ENCODE measurements at regions not wholly inside any gene's neighbourhood (a gene's known extent, or its start where the extent isn't known, plus 50 kb on each side); places are given as distances from the start of the nearest gene placed in this dataset.

GRCh38 chr22:27205492-27206373 is 548.3 kb downstream of the MIAT start:
- no peak for DNase-seq (ENCODE audit: low spot score)

- no peak for DNase-seq (ENCODE audit: low spot score)
Measured at GRCh38 chr22:27206374-27207133, 549.2 kb downstream of the MIAT start.

GRCh38 chr22:27207266-27207665 is 549.9 kb downstream of the MIAT start:
- DNase-seq (ENCODE audit: low spot score) = no peak

- DNase-seq (ENCODE audit: low spot score) = no peak
Measured at GRCh38 chr22:27207907-27208306, 550.5 kb downstream of the MIAT start.

- no peak for DNase-seq (ENCODE audit: low spot score)
Measured at GRCh38 chr22:27210111-27210730, 552.8 kb downstream of the MIAT start.

- DNase-seq (ENCODE audit: low spot score) = no peak
Measured at GRCh38 chr22:27212102-27212501, 554.7 kb downstream of the MIAT start.

GRCh38 chr22:27212617-27213177 is 555.3 kb downstream of the MIAT start:
- DNase-seq (ENCODE audit: low spot score) = no peak

GRCh38 chr22:27213294-27213693 is 555.9 kb downstream of the MIAT start:
- no peak for DNase-seq (ENCODE audit: low spot score)

GRCh38 chr22:27213766-27214581 is 556.6 kb downstream of the MIAT start:
- DNase-seq (ENCODE audit: low spot score) = no peak

- DNase-seq (ENCODE audit: low spot score) = no peak
Measured at GRCh38 chr22:27214691-27215090, 557.3 kb downstream of the MIAT start.

- no peak for DNase-seq (ENCODE audit: low spot score)
Measured at GRCh38 chr22:27215871-27216270, 558.5 kb downstream of the MIAT start.

- DNase-seq (ENCODE audit: low spot score) = no peak
Measured at GRCh38 chr22:27216444-27216843, 559.1 kb downstream of the MIAT start.

- DNase-seq (ENCODE audit: low spot score) = no peak
Measured at GRCh38 chr22:27217154-27217553, 559.8 kb downstream of the MIAT start.

- no peak for DNase-seq (ENCODE audit: low spot score)
Measured at GRCh38 chr22:27218012-27218920, 560.9 kb downstream of the MIAT start.

GRCh38 chr22:27219036-27219435 is 561.6 kb downstream of the MIAT start:
- DNase-seq (ENCODE audit: low spot score) = no peak

GRCh38 chr22:27220339-27220738 is 563.0 kb downstream of the MIAT start:
- DNase-seq (ENCODE audit: low spot score) = no peak

- DNase-seq (ENCODE audit: low spot score) = no peak
Measured at GRCh38 chr22:27222178-27222577, 564.8 kb downstream of the MIAT start.

GRCh38 chr22:27223317-27224177 is 566.2 kb downstream of the MIAT start:
- no peak for DNase-seq (ENCODE audit: low spot score)
